Liver (tissue), 8 donors: ENCODE measurements at regions not wholly inside any gene's neighbourhood (a gene's known extent, or its start where the extent isn't known, plus 50 kb on each side); places are given as distances from the start of the nearest gene placed in this dataset.

Experiments used
- DNase-seq: peaks from one replicate; pipeline ENCODE4 v3.0.0-alpha.2; 2017; ENCODE audit warnings: low spot score
- H3K27ac ChIP-seq, 2 donors: one replicate each; pipeline ENCODE4 v1.7.0; 2013; ENCODE audit warnings: inconsistent platforms in 2 of 2, low read length in 2 of 2, control low read depth in 1 of 2, low read depth in 1 of 2, mild to moderate bottlenecking in 1 of 2
- H3K27me3 ChIP-seq, 4 donors: one replicate each; pipeline versions ENCODE4 v1.6.1 to v1.7.0; 2013; ENCODE audit warnings: low read length in 3 of 4, inconsistent platforms in 1 of 4, mild to moderate bottlenecking in 1 of 4, moderate library complexity in 1 of 4; ENCODE audit not compliant: control insufficient read depth in 4 of 4, insufficient read depth in 4 of 4
- H3K36me3 ChIP-seq, 4 donors: one replicate each; pipeline versions ENCODE4 v1.6.1 to v1.7.0; 2013; ENCODE audit warnings: low read length in 3 of 4, mild to moderate bottlenecking in 3 of 4, low read depth in 1 of 4, moderate library complexity in 1 of 4; ENCODE audit not compliant: control insufficient read depth in 4 of 4, insufficient read depth in 3 of 4
- H3K4me1 ChIP-seq, 4 donors: one replicate each; pipeline versions ENCODE4 v1.6.1 to v1.7.0; 2013; ENCODE audit warnings: low read length in 3 of 4, mild to moderate bottlenecking in 3 of 4, moderate library complexity in 1 of 4; ENCODE audit not compliant: control insufficient read depth in 4 of 4, insufficient read depth in 4 of 4
- H3K4me3 ChIP-seq, 3 donors: one replicate each; pipeline versions ENCODE4 v1.6.1 to v1.7.0; 2013; ENCODE audit warnings: low read length in 3 of 3, control low read depth in 1 of 3, low read depth in 1 of 3, mild to moderate bottlenecking in 1 of 3
- H3K9ac ChIP-seq, 2 donors: one replicate each; pipeline ENCODE4 v1.7.0; 2013; ENCODE audit warnings: low read length in 2 of 2, mild to moderate bottlenecking in 2 of 2, moderate library complexity in 2 of 2, control low read depth in 1 of 2, low read depth in 1 of 2
- H3K9me3 ChIP-seq, 4 donors: one replicate each; pipeline versions ENCODE4 v1.6.1 to v1.7.0; 2013; ENCODE audit warnings: low read length in 3 of 4; ENCODE audit not compliant: control insufficient read depth in 4 of 4
- EGR1 ChIP-seq, 2 donors: IDR thresholded peaks; 2 replicates each; pipeline ENCODE4 v1.6.1; 2016 to 2018; ENCODE audit warnings: antibody characterized with exemption in 2 of 2, low read depth in 2 of 2
- FOXA1 ChIP-seq: IDR thresholded peaks from 2 replicates; pipeline ENCODE4 v1.6.1; 2016; ENCODE audit warnings: antibody characterized with exemption
- FOXA2 ChIP-seq: IDR thresholded peaks from 2 replicates; pipeline ENCODE4 v1.6.1; 2016; ENCODE audit warnings: antibody characterized with exemption
- GABPA ChIP-seq, 2 donors: IDR thresholded peaks in 1 of 2; conservative IDR thresholded peaks in 1 of 2; 2 replicates each; pipeline ENCODE4 v1.6.1; 2016; ENCODE audit warnings: antibody characterized with exemption in 2 of 2, mild to moderate bottlenecking in 1 of 2, moderate library complexity in 1 of 2
- HNF4A ChIP-seq, 2 donors: conservative IDR thresholded peaks; 2 replicates each; pipeline ENCODE4 v1.6.1; 2016; ENCODE audit warnings: antibody characterized with exemption in 2 of 2, mild to moderate bottlenecking in 2 of 2
- HNF4G ChIP-seq: IDR thresholded peaks from 2 replicates; pipeline ENCODE4 v1.6.1; 2016; ENCODE audit warnings: antibody characterized with exemption
- JUND ChIP-seq, 2 donors: IDR thresholded peaks; 2 replicates each; pipeline ENCODE4 v1.6.1; 2016; ENCODE audit warnings: antibody characterized with exemption in 2 of 2
- NR2F2 ChIP-seq: IDR thresholded peaks from 2 replicates; pipeline ENCODE4 v1.6.1; 2016; ENCODE audit warnings: antibody characterized with exemption
- RAD21 ChIP-seq, 2 donors: IDR thresholded peaks; 2 replicates each; pipeline ENCODE4 v1.6.1; 2016; ENCODE audit warnings: antibody characterized with exemption in 2 of 2, mild to moderate bottlenecking in 2 of 2
- RXRA ChIP-seq, 2 donors: IDR thresholded peaks; 2 replicates each; pipeline ENCODE4 v1.6.1; 2017 to 2018; ENCODE audit warnings: antibody characterized with exemption in 2 of 2, mild to moderate bottlenecking in 1 of 2
- SP1 ChIP-seq: IDR thresholded peaks from 2 replicates; pipeline ENCODE4 v1.6.1; 2018; ENCODE audit warnings: antibody characterized with exemption, mild to moderate bottlenecking
- TAF1 ChIP-seq: conservative IDR thresholded peaks from 2 replicates; pipeline ENCODE4 v1.6.1; 2016; ENCODE audit warnings: antibody characterized with exemption, mild to moderate bottlenecking
- YY1 ChIP-seq: IDR thresholded peaks from 2 replicates; pipeline ENCODE4 v1.6.1; 2016; ENCODE audit warnings: antibody characterized with exemption, mild to moderate bottlenecking
- WGBS: extraction: QIAGEN DNeasy Blood & Tissue Kit; methylation state at CpG from one replicate; pipeline ENCODE4 v1.1.7; 2013; 5-methylcytosine and 5-hydroxymethylcytosine counted together
- TF ChIP-seq, protein P1 (sequence below): IDR thresholded peaks from 2 replicates; pipeline ENCODE4 v1.6.1; 2016; ENCODE audit warnings: antibody characterized with exemption
- TF ChIP-seq, protein P2 (sequence below): IDR thresholded peaks from 2 replicates; pipeline ENCODE4 v1.6.1; 2016; ENCODE audit warnings: antibody characterized with exemption
- TF ChIP-seq, protein P3 (sequence below): IDR thresholded peaks from 2 replicates; pipeline ENCODE4 v1.6.1; 2016; ENCODE audit warnings: antibody characterized with exemption
- TF ChIP-seq, protein P4 (sequence below): IDR thresholded peaks from 2 replicates; pipeline ENCODE4 v1.6.1; 2016; ENCODE audit warnings: antibody characterized with exemption, mild to moderate bottlenecking
- TF ChIP-seq, protein P5 (sequence below): fragments of 150-350 bp; IDR thresholded peaks from 2 replicates; pipeline ENCODE4 v1.5.1; 2017; ENCODE audit warnings: improper control_type of control experiment, low read depth, low read length; ENCODE audit not compliant: missing input control
- donor health status: healthy.
- donor health status: healthy.
- donor health status: healthy.
- donor health status: healthy.
- donor health status: healthy.

DNA sequence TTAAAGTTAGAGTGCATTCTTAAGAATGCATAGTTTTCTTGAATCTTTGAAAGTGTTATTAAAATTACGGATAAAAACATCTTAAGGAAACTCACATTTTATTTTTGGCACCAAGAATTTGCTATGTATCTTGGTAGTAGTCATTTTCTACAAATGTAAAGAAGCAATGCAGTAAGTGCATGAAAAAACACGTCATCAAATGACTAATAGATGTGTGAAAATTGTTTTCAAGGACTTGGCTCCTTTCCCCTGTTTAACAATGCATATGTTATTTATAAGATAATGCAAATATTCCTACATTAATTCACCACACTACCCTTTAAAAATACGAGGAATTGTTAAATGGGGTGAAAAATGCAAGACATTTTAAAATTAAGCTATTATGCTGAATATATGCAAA, 461.2 kb upstream of the PCDH7 start:
- no peak overlapping the region for H3K27ac ChIP-seq
- no peak for TF ChIP-seq FOXA2
- TF ChIP-seq NR2F2, result no peak
- TF ChIP-seq, protein P1, sequence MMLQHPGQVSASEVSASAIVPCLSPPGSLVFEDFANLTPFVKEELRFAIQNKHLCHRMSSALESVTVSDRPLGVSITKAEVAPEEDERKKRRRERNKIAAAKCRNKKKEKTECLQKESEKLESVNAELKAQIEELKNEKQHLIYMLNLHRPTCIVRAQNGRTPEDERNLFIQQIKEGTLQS, result no peak
- no peak for TF ChIP-seq SP1
- no peak for TF ChIP-seq RXRA (IDR thresholded peaks at IDR 0.05)
- no peak for TF ChIP-seq EGR1 (IDR thresholded peaks at IDR 0.05; ENCODE audit: low read depth in 2 of 2)
- no peak for TF ChIP-seq HNF4A (conservative IDR thresholded peaks at IDR 0.05)
- TF ChIP-seq, protein P2, sequence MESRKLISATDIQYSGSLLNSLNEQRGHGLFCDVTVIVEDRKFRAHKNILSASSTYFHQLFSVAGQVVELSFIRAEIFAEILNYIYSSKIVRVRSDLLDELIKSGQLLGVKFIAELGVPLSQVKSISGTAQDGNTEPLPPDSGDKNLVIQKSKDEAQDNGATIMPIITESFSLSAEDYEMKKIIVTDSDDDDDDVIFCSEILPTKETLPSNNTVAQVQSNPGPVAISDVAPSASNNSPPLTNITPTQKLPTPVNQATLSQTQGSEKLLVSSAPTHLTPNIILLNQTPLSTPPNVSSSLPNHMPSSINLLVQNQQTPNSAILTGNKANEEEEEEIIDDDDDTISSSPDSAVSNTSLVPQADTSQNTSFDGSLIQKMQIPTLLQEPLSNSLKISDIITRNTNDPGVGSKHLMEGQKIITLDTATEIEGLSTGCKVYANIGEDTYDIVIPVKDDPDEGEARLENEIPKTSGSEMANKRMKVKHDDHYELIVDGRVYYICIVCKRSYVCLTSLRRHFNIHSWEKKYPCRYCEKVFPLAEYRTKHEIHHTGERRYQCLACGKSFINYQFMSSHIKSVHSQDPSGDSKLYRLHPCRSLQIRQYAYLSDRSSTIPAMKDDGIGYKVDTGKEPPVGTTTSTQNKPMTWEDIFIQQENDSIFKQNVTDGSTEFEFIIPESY, result no peak
- TF ChIP-seq JUND (IDR thresholded peaks at IDR 0.05), result no peak
- TF ChIP-seq, protein P3, sequence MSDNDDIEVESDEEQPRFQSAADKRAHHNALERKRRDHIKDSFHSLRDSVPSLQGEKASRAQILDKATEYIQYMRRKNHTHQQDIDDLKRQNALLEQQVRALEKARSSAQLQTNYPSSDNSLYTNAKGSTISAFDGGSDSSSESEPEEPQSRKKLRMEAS, result no peak
- TF ChIP-seq FOXA1, result no peak
- TF ChIP-seq YY1, result no peak
- TF ChIP-seq, protein P4, sequence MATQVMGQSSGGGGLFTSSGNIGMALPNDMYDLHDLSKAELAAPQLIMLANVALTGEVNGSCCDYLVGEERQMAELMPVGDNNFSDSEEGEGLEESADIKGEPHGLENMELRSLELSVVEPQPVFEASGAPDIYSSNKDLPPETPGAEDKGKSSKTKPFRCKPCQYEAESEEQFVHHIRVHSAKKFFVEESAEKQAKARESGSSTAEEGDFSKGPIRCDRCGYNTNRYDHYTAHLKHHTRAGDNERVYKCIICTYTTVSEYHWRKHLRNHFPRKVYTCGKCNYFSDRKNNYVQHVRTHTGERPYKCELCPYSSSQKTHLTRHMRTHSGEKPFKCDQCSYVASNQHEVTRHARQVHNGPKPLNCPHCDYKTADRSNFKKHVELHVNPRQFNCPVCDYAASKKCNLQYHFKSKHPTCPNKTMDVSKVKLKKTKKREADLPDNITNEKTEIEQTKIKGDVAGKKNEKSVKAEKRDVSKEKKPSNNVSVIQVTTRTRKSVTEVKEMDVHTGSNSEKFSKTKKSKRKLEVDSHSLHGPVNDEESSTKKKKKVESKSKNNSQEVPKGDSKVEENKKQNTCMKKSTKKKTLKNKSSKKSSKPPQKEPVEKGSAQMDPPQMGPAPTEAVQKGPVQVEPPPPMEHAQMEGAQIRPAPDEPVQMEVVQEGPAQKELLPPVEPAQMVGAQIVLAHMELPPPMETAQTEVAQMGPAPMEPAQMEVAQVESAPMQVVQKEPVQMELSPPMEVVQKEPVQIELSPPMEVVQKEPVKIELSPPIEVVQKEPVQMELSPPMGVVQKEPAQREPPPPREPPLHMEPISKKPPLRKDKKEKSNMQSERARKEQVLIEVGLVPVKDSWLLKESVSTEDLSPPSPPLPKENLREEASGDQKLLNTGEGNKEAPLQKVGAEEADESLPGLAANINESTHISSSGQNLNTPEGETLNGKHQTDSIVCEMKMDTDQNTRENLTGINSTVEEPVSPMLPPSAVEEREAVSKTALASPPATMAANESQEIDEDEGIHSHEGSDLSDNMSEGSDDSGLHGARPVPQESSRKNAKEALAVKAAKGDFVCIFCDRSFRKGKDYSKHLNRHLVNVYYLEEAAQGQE, result no peak
- no peak for TF ChIP-seq RAD21 (IDR thresholded peaks at IDR 0.05)
- TF ChIP-seq HNF4G, result no peak
- TF ChIP-seq TAF1, result no peak
- TF ChIP-seq, protein P5, sequence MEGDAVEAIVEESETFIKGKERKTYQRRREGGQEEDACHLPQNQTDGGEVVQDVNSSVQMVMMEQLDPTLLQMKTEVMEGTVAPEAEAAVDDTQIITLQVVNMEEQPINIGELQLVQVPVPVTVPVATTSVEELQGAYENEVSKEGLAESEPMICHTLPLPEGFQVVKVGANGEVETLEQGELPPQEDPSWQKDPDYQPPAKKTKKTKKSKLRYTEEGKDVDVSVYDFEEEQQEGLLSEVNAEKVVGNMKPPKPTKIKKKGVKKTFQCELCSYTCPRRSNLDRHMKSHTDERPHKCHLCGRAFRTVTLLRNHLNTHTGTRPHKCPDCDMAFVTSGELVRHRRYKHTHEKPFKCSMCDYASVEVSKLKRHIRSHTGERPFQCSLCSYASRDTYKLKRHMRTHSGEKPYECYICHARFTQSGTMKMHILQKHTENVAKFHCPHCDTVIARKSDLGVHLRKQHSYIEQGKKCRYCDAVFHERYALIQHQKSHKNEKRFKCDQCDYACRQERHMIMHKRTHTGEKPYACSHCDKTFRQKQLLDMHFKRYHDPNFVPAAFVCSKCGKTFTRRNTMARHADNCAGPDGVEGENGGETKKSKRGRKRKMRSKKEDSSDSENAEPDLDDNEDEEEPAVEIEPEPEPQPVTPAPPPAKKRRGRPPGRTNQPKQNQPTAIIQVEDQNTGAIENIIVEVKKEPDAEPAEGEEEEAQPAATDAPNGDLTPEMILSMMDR, result no peak
- no peak for TF ChIP-seq GABPA (IDR thresholded peaks at IDR 0.05 in 1 of 2, conservative IDR thresholded peaks at IDR 0.05 in 1 of 2)
- H3K4me1 ChIP-seq, result no peaks in the 10 kb centered on the region
- peaks cover 0 to 4% (median 0%) of the 10 kb centered on the region in 4 donors for H3K9me3 ChIP-seq
- H3K36me3 ChIP-seq, result no peaks in the 10 kb centered on the region
- WGBS, result 50% methylated on average over 3 of the region's 3 CpGs
- no peak overlapping the region for H3K4me3 ChIP-seq
- no peaks in the 10 kb centered on the region for H3K27me3 ChIP-seq
- H3K9ac ChIP-seq, result no peak overlapping the region
- DNase-seq, result no peak
